Breast epithelium (tissue), 4 donors: ENCODE measurements at regions not wholly inside any gene's neighbourhood (a gene's known extent, or its start where the extent isn't known, plus 50 kb on each side); places are given as distances from the start of the nearest gene placed in this dataset.

Source experiments
- DNase-seq, 2 donors: peaks; one replicate each; pipeline ENCODE4 v3.0.0-alpha.2; 2019; ENCODE audit warnings: low spot score in 2 of 2
- H3K27ac ChIP-seq, 2 donors: fragments of 200-600 bp; sonication (generic) in 1 of 2; one replicate each; pipeline ENCODE4 v1.5.1; 2016 to 2019; ENCODE audit warnings: mild to moderate bottlenecking in 1 of 2
- H3K27me3 ChIP-seq, 2 donors: fragments of 200-600 bp; sonication (generic) in 1 of 2; one replicate each; pipeline versions ENCODE4 v1.5.1 to v1.6.0; 2017 to 2019; ENCODE audit warnings: control low read depth in 1 of 2, mild to moderate bottlenecking in 1 of 2
- H3K36me3 ChIP-seq: fragments of 200-600 bp; one replicate; pipeline ENCODE4 v1.5.1; 2019
- H3K4me1 ChIP-seq, 2 donors: fragments of 200-600 bp; sonication (generic); one replicate each; pipeline ENCODE4 v1.5.1; 2016 to 2019; ENCODE audit warnings: control low read depth in 1 of 2
- H3K4me3 ChIP-seq, 3 donors: fragments of 200-600 bp; sonication (generic); 1 replicate in 2 of 3; 2 replicates in 1 of 3; pipeline ENCODE4 v1.5.1; 2016 to 2019; ENCODE audit warnings: mild to moderate bottlenecking in 3 of 3, moderate library complexity in 2 of 3
- H3K9me3 ChIP-seq, 2 donors: fragments of 200-600 bp; sonication (generic) in 1 of 2; one replicate each; pipeline ENCODE4 v1.5.1; 2016 to 2019; ENCODE audit warnings: control low read depth in 1 of 2
- CTCF ChIP-seq, 3 donors: fragments of 450-650 bp; IDR thresholded peaks; one replicate each; pipeline ENCODE4 v1.5.1; 2016 to 2017; ENCODE audit warnings: antibody characterized with exemption in 3 of 3, mild to moderate bottlenecking in 3 of 3, moderate library complexity in 3 of 3
- POLR2A ChIP-seq: fragments of 450-650 bp; IDR thresholded peaks from one replicate; pipeline ENCODE4 v1.6.1; 2016; ENCODE audit warnings: antibody characterized with exemption, mild to moderate bottlenecking, moderate library complexity
- POLR2AphosphoS5 ChIP-seq, 3 donors: sonication (generic); formaldehyde crosslinking; IDR thresholded peaks; one replicate each; pipeline ENCODE4 v1.6.1; 2017; ENCODE audit warnings: antibody characterized with exemption in 3 of 3
- intact Hi-C: fragments of 100-400 bp; cut with DNase I; formaldehyde crosslinking; loops from one replicate; pipeline ENCODE4 v1.15.1; 2023; ENCODE audit warnings: low total_unique reads

- TF ChIP-seq POLR2AphosphoS5 (IDR thresholded peaks at IDR 0.05) (no peak), POLR2A (no peak), CTCF (IDR thresholded peaks at IDR 0.05) (no peak)
- Histone ChIP-seq H3K4me1 (peaks cover 12 to 13% of the 10 kb centered on the region in 2 donors), H3K27me3 (no peaks in the 10 kb centered on the region), H3K4me3 (no peak overlapping the region), H3K9me3 (no peaks in the 10 kb centered on the region), H3K27ac (no peak overlapping the region), H3K36me3 (no peaks in the 10 kb centered on the region)
- intact Hi-C loops = no loop called here
- no peak for DNase-seq
Observed at GRCh38 chr16:85288869-85289660, 176.8 kb upstream of the CIBAR2 start.

- no peaks in the 10 kb centered on the region for H3K36me3 ChIP-seq
- no peak overlapping the region for H3K27ac ChIP-seq
- H3K9me3 ChIP-seq = no peaks in the 10 kb centered on the region
- no peak for DNase-seq
- no peak overlapping the region for H3K4me3 ChIP-seq
- peaks cover 12 to 13% of the 10 kb centered on the region in 2 donors for H3K4me1 ChIP-seq
- intact Hi-C loops = no loop called here
- TF ChIP-seq CTCF (IDR thresholded peaks at IDR 0.05) (no peak), POLR2A (no peak), POLR2AphosphoS5 (IDR thresholded peaks at IDR 0.05) (no peak)
- no peaks in the 10 kb centered on the region for H3K27me3 ChIP-seq
Observed at GRCh38 chr16:85289760-85290625, 177.7 kb upstream of the CIBAR2 start.

- H3K27me3 ChIP-seq = no peaks in the 10 kb centered on the region
- H3K36me3 ChIP-seq = no peaks in the 10 kb centered on the region
- no peak for DNase-seq
- intact Hi-C loops = no loop called here
- H3K27ac ChIP-seq = no peak overlapping the region
- no peaks in the 10 kb centered on the region for H3K9me3 ChIP-seq
- H3K4me3 ChIP-seq = no peak overlapping the region
- peaks cover 12% of the 10 kb centered on the region in 2 donors for H3K4me1 ChIP-seq
- TF ChIP-seq POLR2AphosphoS5 (IDR thresholded peaks at IDR 0.05) = no peak
- TF ChIP-seq POLR2A = no peak
- TF ChIP-seq CTCF (IDR thresholded peaks at IDR 0.05) = no peak
Observed at GRCh38 chr16:85290626-85291301, 178.5 kb upstream of the CIBAR2 start.

- no peak for DNase-seq
- no peak overlapping the region for H3K4me3 ChIP-seq
- intact Hi-C loops = no loop called here
- no peak overlapping the region for H3K27ac ChIP-seq
- H3K36me3 ChIP-seq = no peaks in the 10 kb centered on the region
- H3K4me1 ChIP-seq = peaks cover 7 to 8% of the 10 kb centered on the region in 2 donors
- H3K27me3 ChIP-seq = no peaks in the 10 kb centered on the region
- no peaks in the 10 kb centered on the region for H3K9me3 ChIP-seq
- TF ChIP-seq POLR2AphosphoS5 (IDR thresholded peaks at IDR 0.05) (no peak), POLR2A (no peak), CTCF (IDR thresholded peaks at IDR 0.05) (no peak)
Observed at GRCh38 chr16:85291302-85292148, 179.3 kb upstream of the CIBAR2 start.
